AG09309 (cell line): ENCODE measurements at regions not wholly inside any gene's neighbourhood (a gene's known extent, or its start where the extent isn't known, plus 50 kb on each side); places are given as distances from the start of the nearest gene placed in this dataset.

Experiments
- DNase-seq: peaks from one replicate; pipeline ENCODE4 v3.0.0-alpha.2; 2010; ENCODE audit warnings: low read depth
- H3K4me3 ChIP-seq: 2 replicates; pipeline ENCODE4 v1.5.1; 2011; ENCODE audit warnings: mild to moderate bottlenecking, low read depth, low read length, moderate library complexity; ENCODE audit not compliant: control insufficient read depth
- CTCF ChIP-seq: IDR thresholded peaks from 2 replicates; pipeline ENCODE4 v1.5.1; 2011; ENCODE audit warnings: mild to moderate bottlenecking, low read depth, low read length, inconsistent platforms; ENCODE audit not compliant: insufficient read depth, control insufficient read depth; ENCODE audit errors: missing control alignments

GRCh38 chr13:40143106-40143505 lies 487.6 kb downstream of the COG6 start:
- DNase-seq, result no peak
- TF ChIP-seq CTCF, result no peak

GRCh38 chr13:40143559-40143958 lies 488.1 kb downstream of the COG6 start:
- H3K4me3 ChIP-seq, result no peak overlapping the region
- DNase-seq, result no peak
- TF ChIP-seq CTCF, result no peak

More at GRCh38 chr13:40143106-40143505, 487.6 kb downstream of the COG6 start:
- no peak overlapping the region for H3K4me3 ChIP-seq

- DNase-seq, result no peak
- no peak for TF ChIP-seq CTCF
- no peak overlapping the region for H3K4me3 ChIP-seq
Measured at GRCh38 chr13:40145139-40145538, 489.7 kb downstream of the COG6 start.

GRCh38 chr13:40146063-40146462 lies 490.6 kb downstream of the COG6 start:
- H3K4me3 ChIP-seq, result no peak overlapping the region
- DNase-seq, result no peak
- TF ChIP-seq CTCF, result no peak

GRCh38 chr13:40146611-40147117 lies 491.2 kb downstream of the COG6 start:
- no peak overlapping the region for H3K4me3 ChIP-seq
- TF ChIP-seq CTCF, result no peak
- DNase-seq, result no peak

- no peak for DNase-seq
- no peak for TF ChIP-seq CTCF
- no peak overlapping the region for H3K4me3 ChIP-seq
Measured at GRCh38 chr13:40148101-40148500, 492.6 kb downstream of the COG6 start.

- no peak for DNase-seq
- no peak for TF ChIP-seq CTCF
- no peak overlapping the region for H3K4me3 ChIP-seq
Measured at GRCh38 chr13:40148742-40149141, 493.3 kb downstream of the COG6 start.
